PFSK-1 (cell line): ENCODE measurements at regions not wholly inside any gene's neighbourhood (a gene's known extent, or its start where the extent isn't known, plus 50 kb on each side); places are given as distances from the start of the nearest gene placed in this dataset.

Experiments used
- FOXP2 ChIP-seq: optimal IDR thresholded peaks from 2 replicates; pipeline ENCODE3; 2011; ENCODE audit warnings: borderline replicate concordance, control low read depth, inconsistent platforms; ENCODE audit not compliant: insufficient read depth; ENCODE audit errors: extremely low read length, extremely low read depth
- POLR2AphosphoS5 ChIP-seq: IDR thresholded peaks from 2 replicates; pipeline ENCODE4 v1.6.1; 2012; ENCODE audit warnings: low read depth, mild to moderate bottlenecking, control low read depth, low read length, moderate library complexity
- REST ChIP-seq, 2 experiments: IDR thresholded peaks; 2 replicates each; pipeline versions ENCODE4 v1.6.1 to v1.8.0; 2011 to 2012; ENCODE audit warnings: low read depth in 2 of 2, low read length in 2 of 2, control low read depth in 1 of 2, inconsistent platforms in 1 of 2, mild to moderate bottlenecking in 1 of 2, moderate library complexity in 1 of 2; ENCODE audit not compliant: insufficient read depth in 1 of 2
- SIN3A ChIP-seq: IDR thresholded peaks from 2 replicates; pipeline ENCODE4 v1.6.1; 2012; ENCODE audit warnings: mild to moderate bottlenecking, low read length, moderate library complexity, borderline replicate concordance; ENCODE audit not compliant: insufficient read depth
- TAF1 ChIP-seq: IDR thresholded peaks from 2 replicates; pipeline ENCODE4 v1.6.1; 2012; ENCODE audit warnings: low read length, control low read depth, borderline replicate concordance; ENCODE audit not compliant: insufficient read depth

DNA sequence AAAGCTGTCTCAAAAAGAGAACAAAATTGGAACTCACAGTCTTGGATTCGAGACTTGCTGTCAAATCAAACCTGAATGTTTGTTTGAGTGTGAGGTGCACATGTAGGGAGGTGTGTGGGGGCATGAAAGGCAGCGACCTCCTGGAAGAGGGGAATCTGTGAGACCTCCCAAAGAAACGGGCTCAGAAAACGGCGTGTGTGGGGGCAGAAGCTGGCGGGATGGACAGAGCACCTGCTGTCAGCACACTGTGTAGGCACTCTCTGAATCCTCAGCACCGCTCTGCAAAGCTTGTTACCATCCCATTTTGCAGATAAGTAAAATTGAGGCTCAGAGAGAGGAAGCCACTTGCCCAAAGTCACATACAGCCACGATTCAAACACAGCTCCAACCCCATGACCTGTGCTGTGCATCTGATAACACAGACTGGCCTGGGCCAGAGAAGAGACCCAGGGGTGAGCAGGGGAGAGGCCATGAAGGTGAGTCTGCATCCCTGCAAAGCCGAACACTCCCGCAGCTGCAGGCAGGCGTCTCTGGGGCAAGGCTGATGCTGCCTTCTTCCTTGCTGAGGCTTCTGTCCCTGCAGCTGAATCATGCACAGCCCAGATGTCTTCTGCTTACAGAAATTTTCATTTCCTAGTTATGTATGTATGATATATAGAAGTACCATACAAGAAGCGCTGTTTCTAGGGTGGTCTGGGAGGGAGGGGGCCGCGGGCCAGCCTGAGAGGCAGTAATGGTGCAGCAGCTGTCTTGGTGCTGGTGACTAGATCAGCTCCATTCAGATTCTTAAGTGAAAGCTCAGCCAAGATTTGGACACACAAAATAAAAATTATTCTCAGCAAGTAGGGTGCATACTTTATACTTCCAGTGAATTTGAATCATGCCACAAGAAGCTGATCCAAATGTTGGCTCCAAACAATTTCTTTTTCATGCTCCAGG lies 67.3 kb upstream of the SHISAL1 start:
- TF ChIP-seq POLR2AphosphoS5 = no peak
- no peak for TF ChIP-seq TAF1
- TF ChIP-seq REST (IDR thresholded peaks at IDR 0.05; ENCODE audit: insufficient read depth in 1 of 2, low read depth in 2 of 2, low read length in 2 of 2) = no peak
- TF ChIP-seq FOXP2 = no peak
- no peak for TF ChIP-seq SIN3A
